ENCODE measurements at regions not wholly inside any gene's neighbourhood (a gene's known extent, or its start where the extent isn't known, plus 50 kb on each side); places are given as distances from the start of the nearest gene placed in this dataset.

DNA sequence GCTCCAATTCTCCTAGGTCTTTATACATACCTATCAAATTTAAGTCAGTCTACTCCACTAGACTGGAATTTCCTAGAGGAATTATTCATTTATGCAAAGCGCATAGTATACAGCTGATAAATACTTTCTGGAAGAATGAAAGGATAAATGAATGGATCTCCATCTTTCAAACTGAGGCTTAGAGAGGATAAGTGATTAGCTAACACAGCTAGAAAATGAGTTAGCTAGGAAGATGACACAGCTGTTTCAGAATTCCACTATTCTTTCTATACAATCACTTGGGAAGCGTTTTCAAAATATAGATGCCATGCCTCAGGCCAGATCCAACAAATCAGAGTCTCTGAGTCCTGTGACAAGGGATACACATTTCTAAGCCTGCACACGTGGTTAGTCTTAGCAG is 1146.6 kb upstream of the ZEB2 start:
- Histone ChIP-seq H3K27me3 (no peaks in the 10 kb centered on the region), H3K4me1 (no peaks in the 10 kb centered on the region), H3K9me3 (no peaks in the 10 kb centered on the region), H3K27ac (no peak overlapping the region), H3K36me3 (no peaks in the 10 kb centered on the region), H3K4me3 (no peak overlapping the region)
- TF ChIP-seq CTCF (IDR thresholded peaks at IDR 0.05): no peak
- ATAC-seq (no peak), DNase-seq (no peak)
- intact Hi-C loops (cut with DNase I): no loop called here

- no peak for ATAC-seq
- Histone ChIP-seq H3K9me3 (no peaks in the 10 kb centered on the region), H3K4me3 (no peak overlapping the region), H3K27me3 (no peaks in the 10 kb centered on the region), H3K36me3 (no peaks in the 10 kb centered on the region), H3K27ac (no peak overlapping the region), H3K4me1 (no peaks in the 10 kb centered on the region)
- no peak for TF ChIP-seq CTCF (IDR thresholded peaks at IDR 0.05)
- DNase-seq: no peak
- intact Hi-C loops (cut with DNase I): no loop called here
These were observed 1137.3 kb upstream of the ZEB2 start for GRCh38 chr2:145657265-145657664.

DNA sequence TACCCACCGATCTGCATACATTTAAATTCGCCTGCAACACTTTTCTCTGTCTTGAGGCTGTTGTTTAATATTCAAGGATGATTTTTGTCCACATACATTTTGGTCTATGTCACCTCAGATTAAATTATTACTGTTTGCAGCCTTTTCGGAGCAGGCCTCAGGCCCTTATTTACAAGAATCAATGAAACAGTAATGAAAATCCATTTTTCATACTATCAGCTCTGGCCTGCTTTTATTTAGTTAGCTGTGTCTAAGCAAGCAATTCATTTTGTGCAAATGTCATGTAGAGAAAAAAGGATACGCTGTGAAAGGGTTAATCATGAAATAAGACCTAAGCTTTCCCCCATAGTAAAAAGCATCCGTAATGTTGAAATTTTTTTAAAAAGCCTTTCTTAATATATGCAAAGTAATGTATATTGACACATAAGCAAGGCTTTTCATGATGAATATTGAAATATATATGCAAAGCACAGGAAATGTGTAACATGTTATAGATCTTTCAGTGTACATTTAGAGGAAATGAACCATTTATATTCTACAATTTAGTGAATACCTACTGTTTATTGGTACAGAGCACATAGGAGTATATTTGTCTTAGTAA is 1135.3 kb upstream of the ZEB2 start:
- H3K4me1 ChIP-seq: no peaks in the 10 kb centered on the region
- no peaks in the 10 kb centered on the region for H3K27me3 ChIP-seq
- intact Hi-C loops (cut with DNase I): no loop called here
- H3K27ac ChIP-seq: no peak overlapping the region
- ATAC-seq: no peak
- DNase-seq: no peak
- H3K9me3 ChIP-seq: no peaks in the 10 kb centered on the region
- no peaks in the 10 kb centered on the region for H3K36me3 ChIP-seq
- no peak for TF ChIP-seq CTCF (IDR thresholded peaks at IDR 0.05)
- no peak overlapping the region for H3K4me3 ChIP-seq

DNA sequence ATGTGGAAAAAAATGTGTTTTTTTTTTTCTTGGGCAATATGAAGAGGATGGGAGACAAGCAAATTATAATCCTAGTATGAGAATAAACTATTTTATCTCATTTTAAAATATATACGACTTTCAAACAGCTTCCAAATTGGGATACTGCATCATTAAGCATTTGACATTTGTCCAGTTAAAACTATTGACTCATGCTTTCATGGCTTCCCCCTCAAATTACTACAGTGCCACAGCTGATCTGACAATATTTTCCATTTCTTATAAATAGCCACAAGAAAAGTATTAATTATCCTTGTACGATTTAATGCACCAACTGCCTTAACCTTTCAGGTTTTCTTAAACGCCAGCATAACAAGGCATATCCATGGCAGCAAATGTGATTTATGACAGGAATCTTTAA is 1134.8 kb upstream of the ZEB2 start:
- H3K27me3 ChIP-seq: no peaks in the 10 kb centered on the region
- intact Hi-C loops (cut with DNase I): no loop called here
- H3K4me3 ChIP-seq: no peak overlapping the region
- no peak for ATAC-seq
- no peak for TF ChIP-seq CTCF (IDR thresholded peaks at IDR 0.05)
- no peak for DNase-seq
- H3K27ac ChIP-seq: no peak overlapping the region
- H3K36me3 ChIP-seq: no peaks in the 10 kb centered on the region
- H3K9me3 ChIP-seq: no peaks in the 10 kb centered on the region
- no peaks in the 10 kb centered on the region for H3K4me1 ChIP-seq

GRCh38 chr2:145654156-145654555 is 1134.2 kb upstream of the ZEB2 start:
- H3K4me3 ChIP-seq: no peak overlapping the region
- no peaks in the 10 kb centered on the region for H3K4me1 ChIP-seq
- ATAC-seq (no peak), DNase-seq (no peak)
- intact Hi-C loops (cut with DNase I): no loop called here
- no peak for TF ChIP-seq CTCF (IDR thresholded peaks at IDR 0.05)
- H3K27me3 ChIP-seq: no peaks in the 10 kb centered on the region
- H3K36me3 ChIP-seq: no peaks in the 10 kb centered on the region
- no peak overlapping the region for H3K27ac ChIP-seq
- H3K9me3 ChIP-seq: no peaks in the 10 kb centered on the region

Measured in left lung (tissue), 4 donors.